Thoracic aorta (tissue), 2 donors: ENCODE measurements at regions not wholly inside any gene's neighbourhood (a gene's known extent, or its start where the extent isn't known, plus 50 kb on each side); places are given as distances from the start of the nearest gene placed in this dataset.
"Not testable (repeated sequence)": the region's sequence is repeated elsewhere in the genome, so short reads cannot be mapped to it uniquely, and the experiment has no call there.

ENCODE experiments used
- ATAC-seq: fragments of 150-250 bp; one replicate; pipeline ENCODE4 v1.8.0; 2017; ENCODE audit warnings: low read depth; ENCODE audit not compliant: insufficient number of reproducible peaks, low FRiP score
- DNase-seq: peaks from one replicate; pipeline ENCODE4 v3.0.0-alpha.2; 2020; ENCODE audit warnings: low spot score
- H3K27ac ChIP-seq, 2 donors: fragments of 200-600 bp; sonication (generic); 1 replicate in 1 of 2; 2 replicates in 1 of 2; pipeline ENCODE4 v1.5.1; 2016; ENCODE audit warnings: mild to moderate bottlenecking in 2 of 2, moderate library complexity in 2 of 2
- H3K27me3 ChIP-seq: fragments of 200-600 bp; sonication (generic); replicated peaks from 2 replicates; pipeline ENCODE4 v1.6.0; 2016; ENCODE audit warnings: mild to moderate bottlenecking; ENCODE audit not compliant: insufficient read depth
- H3K36me3 ChIP-seq: fragments of 200-600 bp; sonication (generic); one replicate; pipeline ENCODE4 v1.5.1; 2016
- H3K4me1 ChIP-seq, 2 donors: fragments of 200-600 bp; sonication (generic); 1 replicate in 1 of 2; 2 replicates in 1 of 2; pipeline versions ENCODE4 v1.5.1 to v1.6.0; 2016; ENCODE audit warnings: low read depth in 2 of 2, mild to moderate bottlenecking in 1 of 2; ENCODE audit not compliant: control insufficient read depth in 1 of 2
- H3K4me3 ChIP-seq: fragments of 200-600 bp; sonication (generic); 2 replicates; pipeline ENCODE4 v1.5.1; 2016; ENCODE audit warnings: mild to moderate bottlenecking
- H3K9me3 ChIP-seq: fragments of 200-600 bp; sonication (generic); 2 replicates; pipeline ENCODE4 v1.5.1; 2016
- CTCF ChIP-seq: fragments of 200-600 bp; sonication (generic); IDR thresholded peaks from one replicate; pipeline ENCODE4 v1.5.1; 2019; ENCODE audit warnings: antibody characterized with exemption

- Histone ChIP-seq H3K4me1 (no peaks in the 10 kb centered on the region), H3K27me3 (no peaks in the 10 kb centered on the region), H3K4me3 (no peak overlapping the region), H3K27ac (no peak overlapping the region), H3K36me3 (no peaks in the 10 kb centered on the region), H3K9me3 (no peaks in the 10 kb centered on the region)
- no peak for TF ChIP-seq CTCF
- DNase-seq (no peak), ATAC-seq (no peak)
Observed at GRCh38 chr2:131635611-131636010, 107.9 kb downstream of the CCDC74A start.

GRCh38 chr2:131636704-131637308 lies 109.1 kb downstream of the CCDC74A start:
- ATAC-seq, H3K9me3 ChIP-seq, DNase-seq, H3K27me3 ChIP-seq, H3K4me1 ChIP-seq, H3K27ac ChIP-seq, H3K36me3 ChIP-seq, H3K4me3 ChIP-seq: not testable (repeated sequence)

- not testable (repeated sequence) for DNase-seq, ATAC-seq
Observed at GRCh38 chr2:131639001-131639620, 111.4 kb downstream of the CCDC74A start.

GRCh38 chr2:131641414-131642206 lies 113.9 kb downstream of the CCDC74A start:
- no peaks in the 10 kb centered on the region for H3K9me3 ChIP-seq
- DNase-seq (no peak), ATAC-seq (no peak)
- TF ChIP-seq CTCF, result no peak
- no peaks in the 10 kb centered on the region for H3K36me3 ChIP-seq
- H3K4me1 ChIP-seq, result no peaks in the 10 kb centered on the region
- H3K27ac ChIP-seq, result no peak overlapping the region
- H3K27me3 ChIP-seq, result no peaks in the 10 kb centered on the region
- no peak overlapping the region for H3K4me3 ChIP-seq

More at GRCh38 chr2:131639001-131639620, 111.4 kb downstream of the CCDC74A start:
- H3K9me3 ChIP-seq, H3K4me1 ChIP-seq, H3K4me3 ChIP-seq, H3K27ac ChIP-seq, H3K27me3 ChIP-seq, H3K36me3 ChIP-seq: not testable (repeated sequence)

GRCh38 chr2:131643180-131643579 lies 115.5 kb downstream of the CCDC74A start:
- not testable (repeated sequence) for H3K27ac ChIP-seq, H3K4me1 ChIP-seq, DNase-seq, H3K9me3 ChIP-seq, H3K4me3 ChIP-seq, H3K36me3 ChIP-seq, ATAC-seq, H3K27me3 ChIP-seq

- Histone ChIP-seq H3K27ac (no peak overlapping the region), H3K4me1 (no peaks in the 10 kb centered on the region), H3K36me3 (no peaks in the 10 kb centered on the region), H3K4me3 (no peak overlapping the region), H3K27me3 (no peaks in the 10 kb centered on the region), H3K9me3 (no peaks in the 10 kb centered on the region)
- no peak for DNase-seq
- no peak for ATAC-seq
- TF ChIP-seq CTCF, result no peak
Observed at GRCh38 chr2:131645177-131645765, 117.6 kb downstream of the CCDC74A start.

GRCh38 chr2:131646220-131646619 lies 118.5 kb downstream of the CCDC74A start:
- ATAC-seq, H3K36me3 ChIP-seq, H3K4me1 ChIP-seq, H3K4me3 ChIP-seq, H3K9me3 ChIP-seq, H3K27ac ChIP-seq, H3K27me3 ChIP-seq, DNase-seq: not testable (repeated sequence)
